ENCODE measurements at regions not wholly inside any gene's neighbourhood (a gene's known extent, or its start where the extent isn't known, plus 50 kb on each side); places are given as distances from the start of the nearest gene placed in this dataset.

GRCh38 chr3:106942051-106942450, 435.2 kb upstream of the CCDC54 start:
- TF ChIP-seq CTCF (IDR thresholded peaks at IDR 0.05) = no peak
- TF ChIP-seq POLR2A (IDR thresholded peaks at IDR 0.05) = no peak

Measured in Peyer's patch (tissue), 4 donors.